ENCODE measurements at regions not wholly inside any gene's neighbourhood (a gene's known extent, or its start where the extent isn't known, plus 50 kb on each side); places are given as distances from the start of the nearest gene placed in this dataset.
"Not testable (repeated sequence)": the region's sequence is repeated elsewhere in the genome, so short reads cannot be mapped to it uniquely, and the experiment has no call there.

- no peak overlapping the region for H3K4me3 ChIP-seq (ENCODE audit: low read length)
- H3K4me2 ChIP-seq (ENCODE audit: low read length), result no peak overlapping the region
- H3K27me3 ChIP-seq (ENCODE audit: control insufficient read depth, insufficient read depth, low read length), result peaks cover 60% of the 10 kb centered on the region
- no peaks in the 10 kb centered on the region for H3K9me3 ChIP-seq (replicated peaks; ENCODE audit: low read length)
- no peak overlapping the region for H3K9ac ChIP-seq (ENCODE audit: low read depth, low read length)
- no peaks in the 10 kb centered on the region for H3K4me1 ChIP-seq (ENCODE audit: control insufficient read depth, insufficient read depth, low read length)
- H3K36me3 ChIP-seq (ENCODE audit: insufficient read depth, low read length), result no peaks in the 10 kb centered on the region
These were observed 92.9 kb upstream of the PCBD1 start for GRCh38 chr10:70981171-70981836.

DNA sequence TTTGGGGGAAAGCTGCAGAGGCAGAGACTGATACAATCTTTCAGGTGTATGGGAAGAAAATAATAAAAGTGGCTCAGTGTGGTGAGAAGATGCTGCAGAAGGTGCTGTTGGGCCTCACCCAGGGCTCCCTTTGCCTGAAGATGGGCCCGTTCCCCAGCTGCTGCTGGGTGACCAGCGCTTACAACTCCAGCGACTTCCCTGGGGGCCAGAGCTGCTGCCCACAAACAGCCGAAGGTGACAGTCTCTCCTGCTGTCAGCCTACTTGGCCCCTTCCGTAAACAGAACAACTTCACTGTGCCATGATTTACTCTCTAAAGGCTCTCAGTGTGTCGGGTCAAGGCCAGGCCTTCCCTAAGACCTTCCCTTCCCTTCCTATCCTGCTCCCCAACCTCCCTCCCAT is 93.6 kb upstream of the PCBD1 start:
- Histone ChIP-seq H3K4me2 (ENCODE audit: low read length) (no peak overlapping the region), H3K9ac (ENCODE audit: low read depth, low read length) (no peak overlapping the region), H3K4me3 (ENCODE audit: low read length) (no peak overlapping the region), H3K4me1 (ENCODE audit: control insufficient read depth, insufficient read depth, low read length) (no peaks in the 10 kb centered on the region), H3K9me3 (replicated peaks; ENCODE audit: low read length) (no peaks in the 10 kb centered on the region), H3K36me3 (ENCODE audit: insufficient read depth, low read length) (no peaks in the 10 kb centered on the region), H3K27me3 (ENCODE audit: control insufficient read depth, insufficient read depth, low read length) (peaks cover 60% of the 10 kb centered on the region)

- no peaks in the 10 kb centered on the region for H3K36me3 ChIP-seq (ENCODE audit: insufficient read depth, low read length)
- H3K27me3 ChIP-seq (ENCODE audit: control insufficient read depth, insufficient read depth, low read length), result peaks cover 55% of the 10 kb centered on the region
- H3K4me1 ChIP-seq (ENCODE audit: control insufficient read depth, insufficient read depth, low read length), result no peaks in the 10 kb centered on the region
- H3K9me3 ChIP-seq (replicated peaks; ENCODE audit: low read length), result no peaks in the 10 kb centered on the region
- H3K4me2 ChIP-seq (ENCODE audit: low read length), result no peak overlapping the region
- H3K9ac ChIP-seq (ENCODE audit: low read depth, low read length), result no peak overlapping the region
- no peak overlapping the region for H3K4me3 ChIP-seq (ENCODE audit: low read length)
These were observed 94.1 kb upstream of the PCBD1 start for GRCh38 chr10:70982443-70982842.

GRCh38 chr10:70984986-70985722 is 96.8 kb upstream of the PCBD1 start:
- Histone ChIP-seq H3K9ac (ENCODE audit: low read depth, low read length) (no peak overlapping the region), H3K27me3 (ENCODE audit: control insufficient read depth, insufficient read depth, low read length) (peaks cover 64% of the 10 kb centered on the region), H3K4me1 (ENCODE audit: control insufficient read depth, insufficient read depth, low read length) (no peaks in the 10 kb centered on the region), H3K4me2 (ENCODE audit: low read length) (no peak overlapping the region), H3K36me3 (ENCODE audit: insufficient read depth, low read length) (no peaks in the 10 kb centered on the region), H3K4me3 (ENCODE audit: low read length) (no peak overlapping the region), H3K9me3 (replicated peaks; ENCODE audit: low read length) (no peaks in the 10 kb centered on the region)

- no peaks in the 10 kb centered on the region for H3K36me3 ChIP-seq (ENCODE audit: insufficient read depth, low read length)
- H3K4me1 ChIP-seq (ENCODE audit: control insufficient read depth, insufficient read depth, low read length), result no peaks in the 10 kb centered on the region
- H3K9me3 ChIP-seq (replicated peaks; ENCODE audit: low read length), result no peaks in the 10 kb centered on the region
- H3K27me3 ChIP-seq (ENCODE audit: control insufficient read depth, insufficient read depth, low read length), result peaks cover 71% of the 10 kb centered on the region
- no peak overlapping the region for H3K4me2 ChIP-seq (ENCODE audit: low read length)
- no peak overlapping the region for H3K4me3 ChIP-seq (ENCODE audit: low read length)
- H3K9ac ChIP-seq (ENCODE audit: low read depth, low read length), result no peak overlapping the region
These were observed 97.7 kb upstream of the PCBD1 start for GRCh38 chr10:70985824-70986622.

GRCh38 chr10:70986623-70986950 is 98.2 kb upstream of the PCBD1 start:
- H3K4me1 ChIP-seq (ENCODE audit: control insufficient read depth, insufficient read depth, low read length), result no peaks in the 10 kb centered on the region

GRCh38 chr10:70987396-70988130 is 99.2 kb upstream of the PCBD1 start:
- no peaks in the 10 kb centered on the region for H3K9me3 ChIP-seq (replicated peaks; ENCODE audit: low read length)

More at GRCh38 chr10:70986623-70986950, 98.2 kb upstream of the PCBD1 start:
- H3K4me2 ChIP-seq (ENCODE audit: low read length), result no peak overlapping the region
- H3K4me3 ChIP-seq (ENCODE audit: low read length), result no peak overlapping the region
- H3K9ac ChIP-seq (ENCODE audit: low read depth, low read length), result no peak overlapping the region
- H3K9me3 ChIP-seq (replicated peaks; ENCODE audit: low read length), result no peaks in the 10 kb centered on the region
- peaks cover 72% of the 10 kb centered on the region for H3K27me3 ChIP-seq (ENCODE audit: control insufficient read depth, insufficient read depth, low read length)
- no peaks in the 10 kb centered on the region for H3K36me3 ChIP-seq (ENCODE audit: insufficient read depth, low read length)

GRCh38 chr10:70990156-70990555 is 101.8 kb upstream of the PCBD1 start:
- H3K36me3 ChIP-seq (ENCODE audit: insufficient read depth, low read length); H3K4me1 ChIP-seq (ENCODE audit: control insufficient read depth, insufficient read depth, low read length); H3K4me3 ChIP-seq (ENCODE audit: low read length): not testable (repeated sequence)

More at GRCh38 chr10:70987396-70988130, 99.2 kb upstream of the PCBD1 start:
- no peak overlapping the region for H3K9ac ChIP-seq (ENCODE audit: low read depth, low read length)
- H3K27me3 ChIP-seq (ENCODE audit: control insufficient read depth, insufficient read depth, low read length), result peaks cover 70% of the 10 kb centered on the region
- no peak overlapping the region for H3K4me2 ChIP-seq (ENCODE audit: low read length)
- H3K4me3 ChIP-seq (ENCODE audit: low read length), result no peak overlapping the region
- H3K36me3 ChIP-seq (ENCODE audit: insufficient read depth, low read length), result no peaks in the 10 kb centered on the region
- no peaks in the 10 kb centered on the region for H3K4me1 ChIP-seq (ENCODE audit: control insufficient read depth, insufficient read depth, low read length)

DNA sequence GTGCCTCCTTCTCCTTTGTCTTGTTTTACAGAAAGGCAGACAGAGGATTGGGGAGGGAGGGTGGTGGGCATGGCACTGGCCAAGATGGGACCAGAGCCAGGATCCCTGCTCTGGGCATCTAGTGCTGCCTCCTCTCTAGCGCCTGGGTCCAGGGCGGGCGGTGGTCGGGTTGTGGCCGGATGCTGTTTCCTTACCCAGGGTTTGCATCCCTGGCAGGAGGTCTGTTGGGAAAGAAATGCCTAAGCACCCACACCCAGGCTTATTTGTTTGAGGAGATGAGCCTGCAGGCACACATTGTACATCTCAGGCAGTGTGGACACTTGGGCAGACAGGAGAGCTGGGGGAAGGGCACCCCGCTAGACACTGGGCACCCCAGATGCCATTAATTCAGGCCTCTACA is 102.3 kb upstream of the PCBD1 start:
- H3K4me1 ChIP-seq (ENCODE audit: control insufficient read depth, insufficient read depth, low read length), result no peaks in the 10 kb centered on the region
- H3K4me2 ChIP-seq (ENCODE audit: low read length), result no peak overlapping the region
- H3K4me3 ChIP-seq (ENCODE audit: low read length), result no peak overlapping the region
- no peaks in the 10 kb centered on the region for H3K9me3 ChIP-seq (replicated peaks; ENCODE audit: low read length)
- H3K36me3 ChIP-seq (ENCODE audit: insufficient read depth, low read length), result no peaks in the 10 kb centered on the region
- peaks cover 67% of the 10 kb centered on the region for H3K27me3 ChIP-seq (ENCODE audit: control insufficient read depth, insufficient read depth, low read length)
- H3K9ac ChIP-seq (ENCODE audit: low read depth, low read length), result no peak overlapping the region

More at GRCh38 chr10:70990156-70990555, 101.8 kb upstream of the PCBD1 start:
- not testable (repeated sequence) for H3K9me3 ChIP-seq (replicated peaks; ENCODE audit: low read length); H3K9ac ChIP-seq (ENCODE audit: low read depth, low read length); H3K4me2 ChIP-seq (ENCODE audit: low read length)
- H3K27me3 ChIP-seq (ENCODE audit: control insufficient read depth, insufficient read depth, low read length), result peaks cover 66% of the 10 kb centered on the region

GRCh38 chr10:70991140-70992124 is 103.1 kb upstream of the PCBD1 start:
- Histone ChIP-seq H3K9me3 (replicated peaks; ENCODE audit: low read length) (no peaks in the 10 kb centered on the region), H3K4me3 (ENCODE audit: low read length) (no peak overlapping the region), H3K4me1 (ENCODE audit: control insufficient read depth, insufficient read depth, low read length) (no peaks in the 10 kb centered on the region), H3K9ac (ENCODE audit: low read depth, low read length) (no peak overlapping the region), H3K4me2 (ENCODE audit: low read length) (no peak overlapping the region), H3K36me3 (ENCODE audit: insufficient read depth, low read length) (no peaks in the 10 kb centered on the region), H3K27me3 (ENCODE audit: control insufficient read depth, insufficient read depth, low read length) (peaks cover 68% of the 10 kb centered on the region)
